Activated CD8-positive, alpha-beta T cell treated with anti-CD3 and anti-CD28 coated beads for 36 hours (primary cell): ENCODE measurements at regions not wholly inside any gene's neighbourhood (a gene's known extent, or its start where the extent isn't known, plus 50 kb on each side); places are given as distances from the start of the nearest gene placed in this dataset.

Experiments
- ATAC-seq: fragments of 200-7000 bp; cut with Tn5 transposase; one replicate; pipeline ENCODE4 v1.10.0; 2021; ENCODE audit warnings: mild to moderate bottlenecking, moderate library complexity
- CTCF ChIA-PET: fragments of 350-600 bp; sonication (Branson Sonifier 250); formaldehyde crosslinking; loops from one replicate; lab custom pipeline; 2021; ENCODE audit warnings: antibody characterized with exemption; lab: Charles Lee
- POLR2A ChIA-PET: fragments of 350-600 bp; sonication (Branson Sonifier 250); formaldehyde crosslinking; loops from one replicate; lab custom pipeline; 2021; ENCODE audit warnings: antibody characterized with exemption; lab: Charles Lee
- DNase-seq: peaks from one replicate; pipeline ENCODE4 v3.0.0-alpha.2; 2020
- H3K27ac Mint-ChIP-seq: one replicate; pipeline ENCODE4 v1.8.0; 2021; ENCODE audit warnings: mild to moderate bottlenecking, mixed read lengths
- H3K27me3 Mint-ChIP-seq: one replicate; pipeline ENCODE4 v1.8.0; 2021; ENCODE audit warnings: mixed read lengths
- H3K36me3 Mint-ChIP-seq: one replicate; pipeline ENCODE4 v1.8.0; 2021; ENCODE audit warnings: low read depth, mixed read lengths
- H3K4me1 Mint-ChIP-seq: one replicate; pipeline ENCODE4 v1.8.0; 2021; ENCODE audit warnings: low read depth, mixed read lengths
- H3K4me3 Mint-ChIP-seq: one replicate; pipeline ENCODE4 v1.8.0; 2021; ENCODE audit warnings: mild to moderate bottlenecking, moderate library complexity, mixed read lengths
- H3K9me3 Mint-ChIP-seq: one replicate; pipeline ENCODE4 v1.8.0; 2021; ENCODE audit warnings: mixed read lengths
- CTCF ChIP-seq: fragments of 200-600 bp; IDR thresholded peaks from one replicate; pipeline ENCODE4 v1.8.0; 2022; ENCODE audit warnings: antibody characterized with exemption, mild to moderate bottlenecking
- intact Hi-C: fragments of 100-400 bp; cut with micrococcal nuclease; formaldehyde crosslinking; loops from one replicate; pipeline ENCODE4 v1.10.0; 2022

GRCh38 chr7:343864-344607 lies 54.1 kb downstream of the FOXL3 start:
- H3K27me3 Mint-ChIP-seq: no peaks in the 10 kb centered on the region
- intact Hi-C loops: no loop called here
- no peak for TF ChIP-seq CTCF
- peaks cover 16% of the 10 kb centered on the region for H3K9me3 Mint-ChIP-seq
- ChIA-PET POLR2A (no interaction called here), CTCF (interaction anchor here (0.8 kb wide), 1 partner anchor 11 kb away, joined by 3 read pairs; no protein-coding TSS in a partner anchor)
- ATAC-seq: no peak
- H3K27ac Mint-ChIP-seq: no peak overlapping the region
- peaks cover 8% of the 10 kb centered on the region for H3K4me1 Mint-ChIP-seq
- no peak for DNase-seq
- H3K4me3 Mint-ChIP-seq: no peak overlapping the region
- peaks cover 8% of the 10 kb centered on the region for H3K36me3 Mint-ChIP-seq

DNA sequence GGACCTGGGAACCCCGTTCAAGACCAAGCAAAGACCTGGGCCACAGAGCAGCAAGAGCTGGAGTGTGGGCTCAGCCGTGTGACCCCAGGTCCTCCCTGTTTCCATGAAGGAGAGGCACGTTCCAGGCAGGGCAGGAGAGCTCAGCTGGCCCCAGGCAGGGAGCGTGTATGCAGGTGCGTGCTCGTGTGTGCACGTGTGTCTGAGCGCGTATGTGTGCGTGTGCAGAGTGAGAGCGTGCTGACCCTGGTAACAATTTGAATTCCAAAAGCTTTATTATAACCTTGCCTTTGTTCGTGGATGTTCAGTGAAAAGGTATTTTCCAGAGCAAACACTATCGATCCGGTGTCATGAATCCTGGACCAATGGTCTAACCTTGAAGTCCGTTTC lies 54.6 kb downstream of the FOXL3 start:
- ChIA-PET CTCF (interaction anchor here (0.8 kb wide), 1 partner anchor 12 kb away, joined by 3 read pairs; no protein-coding TSS in a partner anchor), POLR2A (no interaction called here)
- DNase-seq: no peak
- no peak overlapping the region for H3K4me3 Mint-ChIP-seq
- intact Hi-C loops: no loop called here
- peaks cover 8% of the 10 kb centered on the region for H3K36me3 Mint-ChIP-seq
- no peaks in the 10 kb centered on the region for H3K27me3 Mint-ChIP-seq
- peaks cover 8% of the 10 kb centered on the region for H3K4me1 Mint-ChIP-seq
- H3K9me3 Mint-ChIP-seq: peaks cover 17% of the 10 kb centered on the region
- ATAC-seq: no peak
- TF ChIP-seq CTCF: no peak
- no peak overlapping the region for H3K27ac Mint-ChIP-seq

GRCh38 chr7:346116-346898 lies 56.3 kb downstream of the FOXL3 start:
- Mint-ChIP-seq H3K27me3 (no peaks in the 10 kb centered on the region), H3K36me3 (peaks cover 8% of the 10 kb centered on the region), H3K4me1 (peaks cover 8% of the 10 kb centered on the region), H3K9me3 (peaks cover 17% of the 10 kb centered on the region), H3K27ac (no peak overlapping the region), H3K4me3 (no peak overlapping the region)
- DNase-seq: no peak
- ChIA-PET POLR2A (no interaction called here), CTCF (interaction anchor here (1.1 kb wide), 1 partner anchor 13 kb away, joined by 6 read pairs; no protein-coding TSS in a partner anchor)
- no peak for TF ChIP-seq CTCF
- ATAC-seq: no peak
- intact Hi-C loops: no loop called here

GRCh38 chr7:347001-347590 lies 57.1 kb downstream of the FOXL3 start:
- no peak overlapping the region for H3K4me3 Mint-ChIP-seq
- no peaks in the 10 kb centered on the region for H3K27me3 Mint-ChIP-seq
- peaks cover 13% of the 10 kb centered on the region for H3K4me1 Mint-ChIP-seq
- no peak for TF ChIP-seq CTCF
- ChIA-PET POLR2A (interaction anchor here (1.3 kb wide), 1 partner anchor 13 kb away, joined by 3 read pairs; no protein-coding TSS in a partner anchor), CTCF (no interaction called here)
- DNase-seq (no peak), ATAC-seq (no peak)
- H3K9me3 Mint-ChIP-seq: peaks cover 17% of the 10 kb centered on the region
- no peak overlapping the region for H3K27ac Mint-ChIP-seq
- intact Hi-C loops: no loop called here
- peaks cover 8% of the 10 kb centered on the region for H3K36me3 Mint-ChIP-seq
